Fibroblast of gingiva (primary cell): ENCODE measurements at regions not wholly inside any gene's neighbourhood (a gene's known extent, or its start where the extent isn't known, plus 50 kb on each side); places are given as distances from the start of the nearest gene placed in this dataset.

Source experiments
- DNase-seq: peaks from one replicate; pipeline ENCODE4 v3.0.0-alpha.2; 2011; ENCODE audit warnings: low read depth

GRCh38 chr4:123940604-123941003 is 544.0 kb downstream of the SPRY1 start:
- no peak for DNase-seq

- DNase-seq, result no peak
Observed at GRCh38 chr4:123941306-123941705, 544.7 kb downstream of the SPRY1 start.

GRCh38 chr4:123943976-123944375 is 547.4 kb downstream of the SPRY1 start:
- no peak for DNase-seq

- DNase-seq, result no peak
Observed at GRCh38 chr4:123945301-123945700, 548.7 kb downstream of the SPRY1 start.

- DNase-seq, result no peak
Observed at GRCh38 chr4:123950530-123950929, 553.9 kb downstream of the SPRY1 start.

GRCh38 chr4:123952530-123953274 is 556.1 kb downstream of the SPRY1 start:
- DNase-seq, result peak; percentile 52

- peak; percentile 55 for DNase-seq
Observed at GRCh38 chr4:123953566-123953965, 557.0 kb downstream of the SPRY1 start.

- DNase-seq, result no peak
Observed at GRCh38 chr4:123954220-123954619, 557.6 kb downstream of the SPRY1 start.

- no peak for DNase-seq
Observed at GRCh38 chr4:123955167-123955800, 558.7 kb downstream of the SPRY1 start.

GRCh38 chr4:123956204-123956603 is 559.6 kb downstream of the SPRY1 start:
- no peak for DNase-seq

- DNase-seq, result peak; percentile 54
Observed at GRCh38 chr4:123966990-123967769, 570.6 kb downstream of the SPRY1 start.

- no peak for DNase-seq
Observed at GRCh38 chr4:123972031-123972430, 575.4 kb downstream of the SPRY1 start.

GRCh38 chr4:123974386-123975149 is 578.0 kb downstream of the SPRY1 start:
- peak; percentile 78 for DNase-seq

- DNase-seq, result no peak
Observed at GRCh38 chr4:123976285-123976684, 579.7 kb downstream of the SPRY1 start.

GRCh38 chr4:123976819-123977218 is 580.2 kb downstream of the SPRY1 start:
- DNase-seq, result no peak

- DNase-seq, result no peak
Observed at GRCh38 chr4:123977641-123978081, 581.1 kb downstream of the SPRY1 start.

GRCh38 chr4:123978637-123979036 is 582.0 kb downstream of the SPRY1 start:
- no peak for DNase-seq

- no peak for DNase-seq
Observed at GRCh38 chr4:123980736-123981300, 584.2 kb downstream of the SPRY1 start.

- DNase-seq, result no peak
Observed at GRCh38 chr4:123984886-123985285, 588.3 kb downstream of the SPRY1 start.

GRCh38 chr4:123986268-123986798 is 589.7 kb downstream of the SPRY1 start:
- peak; percentile 89 for DNase-seq

- DNase-seq, result no peak
Observed at GRCh38 chr4:123987408-123987807, 590.8 kb downstream of the SPRY1 start.
